ENCODE measurements at regions not wholly inside any gene's neighbourhood (a gene's known extent, or its start where the extent isn't known, plus 50 kb on each side); places are given as distances from the start of the nearest gene placed in this dataset.

GRCh38 chr5:12413075-12413474 lies 508.8 kb upstream of the CTNND2 start:
- H3K14ac ChIP-seq (ENCODE audit: low read length): no peak overlapping the region
- no peaks in the 10 kb centered on the region for H3K36me3 ChIP-seq (ENCODE audit: control insufficient read depth in 1 of 2, insufficient read depth in 2 of 2, low read length in 2 of 2)
- H3K9me3 ChIP-seq (ENCODE audit: insufficient read depth, low read depth, low read length): no peaks in the 10 kb centered on the region
- H3K4me1 ChIP-seq (ENCODE audit: control insufficient read depth in 1 of 2, insufficient read depth in 2 of 2, low read length in 2 of 2): no peaks in the 10 kb centered on the region
- H3K4me3 ChIP-seq (ENCODE audit: low read depth, low read length): no peak overlapping the region
- no peak overlapping the region for H3K18ac ChIP-seq (ENCODE audit: low read length)
- no peak overlapping the region for H2AFZ ChIP-seq (ENCODE audit: insufficient read depth, low read length, poor library complexity)
- no peak overlapping the region for H4K8ac ChIP-seq (ENCODE audit: low read depth, low read length)
- no CpG with 5 or more reads among the region's 2 CpGs for WGBS (ENCODE audit: extremely low coverage, insufficient coverage, insufficient read length)
- no peak for DNase-seq
- H3K79me2 ChIP-seq (ENCODE audit: control insufficient read depth, insufficient read depth, low read length, poor library complexity): no peaks in the 10 kb centered on the region
- H3K4me2 ChIP-seq (ENCODE audit: low read length): no peak overlapping the region
- H3K79me1 ChIP-seq (ENCODE audit: low read length): no peaks in the 10 kb centered on the region
- no peak overlapping the region for H3K4ac ChIP-seq (ENCODE audit: low read depth, low read length)
- H2AK5ac ChIP-seq (ENCODE audit: low read length): no peak overlapping the region
- no peak overlapping the region for H2BK120ac ChIP-seq (ENCODE audit: insufficient read depth, low read length, poor library complexity)
- H4K91ac ChIP-seq (ENCODE audit: low read depth, low read length): no peak overlapping the region
- no peaks in the 10 kb centered on the region for H3K27me3 ChIP-seq (ENCODE audit: insufficient read depth, low read length)
- H2BK5ac ChIP-seq (ENCODE audit: low read depth, low read length, poor library complexity): no peak overlapping the region
- H3K23ac ChIP-seq (ENCODE audit: low read length): no peak overlapping the region
- H4K12ac ChIP-seq (ENCODE audit: low read depth, low read length): no peak overlapping the region
- no peak overlapping the region for H3K9ac ChIP-seq (ENCODE audit: low read length)
- no peak overlapping the region for H3K27ac ChIP-seq (ENCODE audit: low read depth, low read length)
- H2BK12ac ChIP-seq (ENCODE audit: low read length): no peak overlapping the region

GRCh38 chr5:12399868-12400267 lies 495.6 kb upstream of the CTNND2 start:
- no peak overlapping the region for H2BK5ac ChIP-seq (ENCODE audit: low read depth, low read length, poor library complexity)
- no peak overlapping the region for H4K12ac ChIP-seq (ENCODE audit: low read depth, low read length)
- no peak overlapping the region for H3K18ac ChIP-seq (ENCODE audit: low read length)
- H4K8ac ChIP-seq (ENCODE audit: low read depth, low read length): no peak overlapping the region
- no peaks in the 10 kb centered on the region for H3K27me3 ChIP-seq (ENCODE audit: insufficient read depth, low read length)
- H3K14ac ChIP-seq (ENCODE audit: low read length): no peak overlapping the region
- H3K9ac ChIP-seq (ENCODE audit: low read length): no peak overlapping the region
- H2BK120ac ChIP-seq (ENCODE audit: insufficient read depth, low read length, poor library complexity): no peak overlapping the region
- H3K79me2 ChIP-seq (ENCODE audit: control insufficient read depth, insufficient read depth, low read length, poor library complexity): no peaks in the 10 kb centered on the region
- no CpG with 5 or more reads among the region's 2 CpGs for WGBS (ENCODE audit: extremely low coverage, insufficient coverage, insufficient read length)
- H4K91ac ChIP-seq (ENCODE audit: low read depth, low read length): no peak overlapping the region
- no peak overlapping the region for H3K4me2 ChIP-seq (ENCODE audit: low read length)
- H3K4me3 ChIP-seq (ENCODE audit: low read depth, low read length): no peak overlapping the region
- H3K4ac ChIP-seq (ENCODE audit: low read depth, low read length): no peak overlapping the region
- no peaks in the 10 kb centered on the region for H3K36me3 ChIP-seq (ENCODE audit: control insufficient read depth in 1 of 2, insufficient read depth in 2 of 2, low read length in 2 of 2)
- H2AFZ ChIP-seq (ENCODE audit: insufficient read depth, low read length, poor library complexity): no peak overlapping the region
- H3K9me3 ChIP-seq (ENCODE audit: insufficient read depth, low read depth, low read length): no peaks in the 10 kb centered on the region
- H3K27ac ChIP-seq (ENCODE audit: low read depth, low read length): no peak overlapping the region
- no peaks in the 10 kb centered on the region for H3K4me1 ChIP-seq (ENCODE audit: control insufficient read depth in 1 of 2, insufficient read depth in 2 of 2, low read length in 2 of 2)
- no peak overlapping the region for H2AK5ac ChIP-seq (ENCODE audit: low read length)
- no peaks in the 10 kb centered on the region for H3K79me1 ChIP-seq (ENCODE audit: low read length)
- no peak overlapping the region for H3K23ac ChIP-seq (ENCODE audit: low read length)
- DNase-seq: no peak
- no peak overlapping the region for H2BK12ac ChIP-seq (ENCODE audit: low read length)

- no peaks in the 10 kb centered on the region for H3K9me3 ChIP-seq (ENCODE audit: insufficient read depth, low read depth, low read length)
- H4K91ac ChIP-seq (ENCODE audit: low read depth, low read length): no peak overlapping the region
- no peak overlapping the region for H3K18ac ChIP-seq (ENCODE audit: low read length)
- no peak overlapping the region for H3K4me2 ChIP-seq (ENCODE audit: low read length)
- no peaks in the 10 kb centered on the region for H3K36me3 ChIP-seq (ENCODE audit: control insufficient read depth in 1 of 2, insufficient read depth in 2 of 2, low read length in 2 of 2)
- no peak overlapping the region for H2AFZ ChIP-seq (ENCODE audit: insufficient read depth, low read length, poor library complexity)
- no CpG with 5 or more reads among the region's 1 CpG for WGBS (ENCODE audit: extremely low coverage, insufficient coverage, insufficient read length)
- no peak overlapping the region for H2BK5ac ChIP-seq (ENCODE audit: low read depth, low read length, poor library complexity)
- H3K79me2 ChIP-seq (ENCODE audit: control insufficient read depth, insufficient read depth, low read length, poor library complexity): no peaks in the 10 kb centered on the region
- no peak overlapping the region for H3K4me3 ChIP-seq (ENCODE audit: low read depth, low read length)
- no peaks in the 10 kb centered on the region for H3K79me1 ChIP-seq (ENCODE audit: low read length)
- no peak overlapping the region for H3K23ac ChIP-seq (ENCODE audit: low read length)
- no peaks in the 10 kb centered on the region for H3K27me3 ChIP-seq (ENCODE audit: insufficient read depth, low read length)
- H3K9ac ChIP-seq (ENCODE audit: low read length): no peak overlapping the region
- H3K4ac ChIP-seq (ENCODE audit: low read depth, low read length): no peak overlapping the region
- H2AK5ac ChIP-seq (ENCODE audit: low read length): no peak overlapping the region
- no peak overlapping the region for H3K14ac ChIP-seq (ENCODE audit: low read length)
- no peak overlapping the region for H2BK120ac ChIP-seq (ENCODE audit: insufficient read depth, low read length, poor library complexity)
- no peak overlapping the region for H2BK12ac ChIP-seq (ENCODE audit: low read length)
- DNase-seq: no peak
- no peak overlapping the region for H4K12ac ChIP-seq (ENCODE audit: low read depth, low read length)
- no peaks in the 10 kb centered on the region for H3K4me1 ChIP-seq (ENCODE audit: control insufficient read depth in 1 of 2, insufficient read depth in 2 of 2, low read length in 2 of 2)
- no peak overlapping the region for H4K8ac ChIP-seq (ENCODE audit: low read depth, low read length)
- H3K27ac ChIP-seq (ENCODE audit: low read depth, low read length): no peak overlapping the region
Measured at GRCh38 chr5:12392246-12392645, 488.0 kb upstream of the CTNND2 start.

GRCh38 chr5:12385095-12385494 lies 480.8 kb upstream of the CTNND2 start:
- no peak overlapping the region for H2BK120ac ChIP-seq (ENCODE audit: insufficient read depth, low read length, poor library complexity)
- H3K27ac ChIP-seq (ENCODE audit: low read depth, low read length): no peak overlapping the region
- no peak overlapping the region for H4K12ac ChIP-seq (ENCODE audit: low read depth, low read length)
- no peak overlapping the region for H2BK12ac ChIP-seq (ENCODE audit: low read length)
- no peaks in the 10 kb centered on the region for H3K36me3 ChIP-seq (ENCODE audit: control insufficient read depth in 1 of 2, insufficient read depth in 2 of 2, low read length in 2 of 2)
- H3K4me2 ChIP-seq (ENCODE audit: low read length): no peak overlapping the region
- H3K23ac ChIP-seq (ENCODE audit: low read length): no peak overlapping the region
- H4K91ac ChIP-seq (ENCODE audit: low read depth, low read length): no peak overlapping the region
- H3K9me3 ChIP-seq (ENCODE audit: insufficient read depth, low read depth, low read length): peaks cover 4% of the 10 kb centered on the region
- H3K4me1 ChIP-seq (ENCODE audit: control insufficient read depth in 1 of 2, insufficient read depth in 2 of 2, low read length in 2 of 2): no peaks in the 10 kb centered on the region
- no peaks in the 10 kb centered on the region for H3K79me1 ChIP-seq (ENCODE audit: low read length)
- H3K18ac ChIP-seq (ENCODE audit: low read length): no peak overlapping the region
- no peak overlapping the region for H3K9ac ChIP-seq (ENCODE audit: low read length)
- no peak for DNase-seq
- H3K79me2 ChIP-seq (ENCODE audit: control insufficient read depth, insufficient read depth, low read length, poor library complexity): no peaks in the 10 kb centered on the region
- no peak overlapping the region for H3K4me3 ChIP-seq (ENCODE audit: low read depth, low read length)
- no peaks in the 10 kb centered on the region for H3K27me3 ChIP-seq (ENCODE audit: insufficient read depth, low read length)
- H2AK5ac ChIP-seq (ENCODE audit: low read length): no peak overlapping the region
- H4K8ac ChIP-seq (ENCODE audit: low read depth, low read length): no peak overlapping the region
- H2BK5ac ChIP-seq (ENCODE audit: low read depth, low read length, poor library complexity): no peak overlapping the region
- no peak overlapping the region for H3K4ac ChIP-seq (ENCODE audit: low read depth, low read length)
- H3K14ac ChIP-seq (ENCODE audit: low read length): no peak overlapping the region
- WGBS (ENCODE audit: extremely low coverage, insufficient coverage, insufficient read length): no CpG with 5 or more reads among the region's 1 CpG
- H2AFZ ChIP-seq (ENCODE audit: insufficient read depth, low read length, poor library complexity): no peak overlapping the region

Data from trophoblast cell (in vitro differentiated cells and primary cell).